IMR-90 (cell line): ENCODE measurements at regions not wholly inside any gene's neighbourhood (a gene's known extent, or its start where the extent isn't known, plus 50 kb on each side); places are given as distances from the start of the nearest gene placed in this dataset.

Source experiments
- ATAC-seq: fragments of 200-7000 bp; cut with Tn5 transposase; 2 replicates; pipeline ENCODE4 v1.9.1; 2020; ENCODE audit warnings: low read depth, mild to moderate bottlenecking, moderate library complexity
- BruUV-seq: library from RNA; stranded (reverse); fragments of 400-500 nt; replicated peaks from 2 replicates; lab custom pipeline; 2021; lab: Mats Ljungman, UMichigan
- CTCF ChIA-PET: fragments of 300-600 bp; formaldehyde crosslinking; extraction: SDS; loops from one replicate; lab custom pipeline; 2021; ENCODE audit warnings: antibody characterized with exemption; lab: Yijun Ruan, JAX
- POLR2A ChIA-PET: fragments of 300-600 bp; sonication (Branson Sonifier 250); formaldehyde crosslinking; loops from one replicate; lab custom pipeline; 2022; ENCODE audit warnings: antibody characterized with exemption; ENCODE audit not compliant: unreplicated experiment; lab: Charles Lee
- DNase-seq: peaks from one replicate; pipeline ENCODE4 v3.0.0; 2013
- H2AFZ ChIP-seq: replicated peaks from 2 replicates; pipeline ENCODE3; 2013; ENCODE audit warnings: low read length, mild to moderate bottlenecking; ENCODE audit not compliant: poor library complexity
- H2AK5ac ChIP-seq: 2 replicates; pipeline ENCODE4 v1.6.1; 2013; ENCODE audit warnings: low read depth, low read length, inconsistent platforms
- H2AK9ac ChIP-seq: replicated peaks from 2 replicates; pipeline ENCODE3; 2013; ENCODE audit warnings: mild to moderate bottlenecking, low read depth, low read length, moderate library complexity; ENCODE audit not compliant: poor library complexity
- H2BK120ac ChIP-seq: 2 replicates; pipeline ENCODE4 v1.6.1; 2013; ENCODE audit warnings: low read depth, low read length, inconsistent platforms
- H2BK15ac ChIP-seq: 3 replicates; pipeline ENCODE4 v1.6.1; 2013; ENCODE audit warnings: low read depth, low read length, inconsistent platforms
- H2BK20ac ChIP-seq: 2 replicates; pipeline ENCODE4 v1.6.1; 2013; ENCODE audit warnings: low read depth, mild to moderate bottlenecking, inconsistent platforms, low read length, moderate library complexity
- H2BK5ac ChIP-seq: 2 replicates; pipeline ENCODE4 v1.6.1; 2013; ENCODE audit warnings: mild to moderate bottlenecking, low read depth, low read length, inconsistent platforms; ENCODE audit not compliant: poor library complexity, severe bottlenecking
- H3K14ac ChIP-seq: replicated peaks from 2 replicates; pipeline ENCODE4 v1.6.1; 2013; ENCODE audit warnings: low read depth, low read length, inconsistent platforms
- H3K18ac ChIP-seq: 2 replicates; pipeline ENCODE4 v1.6.1; 2013; ENCODE audit warnings: low read depth, low read length, control low read depth
- H3K23ac ChIP-seq: 2 replicates; pipeline ENCODE4 v1.6.1; 2013; ENCODE audit warnings: low read depth, low read length, inconsistent platforms
- H3K27ac ChIP-seq: 2 replicates; pipeline ENCODE4 v1.5.1; 2013; ENCODE audit warnings: mild to moderate bottlenecking, control low read depth, low read length; ENCODE audit not compliant: insufficient read depth
- H3K27me3 ChIP-seq: 2 replicates; pipeline ENCODE4 v1.6.1; 2013; ENCODE audit warnings: low read length; ENCODE audit not compliant: control insufficient read depth, insufficient read depth
- H3K36me3 ChIP-seq: 2 replicates; pipeline ENCODE4 v1.6.1; 2013; ENCODE audit warnings: low read length, mixed read lengths; ENCODE audit not compliant: control insufficient read depth, insufficient read depth
- H3K4ac ChIP-seq: 2 replicates; pipeline ENCODE4 v1.6.1; 2013; ENCODE audit warnings: low read depth, low read length, inconsistent platforms
- H3K4me1 ChIP-seq: 2 replicates; pipeline ENCODE4 v1.6.1; 2013; ENCODE audit warnings: low read length, mixed read lengths; ENCODE audit not compliant: control insufficient read depth, insufficient read depth
- H3K4me2 ChIP-seq: 2 replicates; pipeline ENCODE4 v1.6.1; 2013; ENCODE audit warnings: low read depth, mild to moderate bottlenecking, control low read depth, low read length, moderate library complexity
- H3K4me3 ChIP-seq: 2 replicates; pipeline ENCODE4 v1.5.1; 2013; ENCODE audit warnings: low read depth, mild to moderate bottlenecking, control low read depth, low read length, moderate library complexity; ENCODE audit not compliant: insufficient read depth
- H3K56ac ChIP-seq: 2 replicates; pipeline ENCODE4 v1.6.1; 2013; ENCODE audit warnings: low read length, inconsistent platforms; ENCODE audit not compliant: insufficient read depth; ENCODE audit errors: extremely low read depth
- H3K79me1 ChIP-seq, 2 experiments: 2 replicates each; pipeline ENCODE4 v1.6.1; 2013; ENCODE audit warnings: low read length in 2 of 2, inconsistent platforms in 1 of 2, low read depth in 1 of 2
- H3K9ac ChIP-seq: 2 replicates; pipeline ENCODE4 v1.6.1; 2013; ENCODE audit warnings: low read depth, low read length, control low read depth
- H3K9me1 ChIP-seq: 2 replicates; pipeline ENCODE4 v1.6.1; 2013; ENCODE audit warnings: low read length, inconsistent platforms; ENCODE audit not compliant: insufficient read depth
- H3K9me3 ChIP-seq: 2 replicates; pipeline ENCODE4 v1.6.1; 2013; ENCODE audit warnings: low read length; ENCODE audit not compliant: control insufficient read depth, insufficient read depth
- H4K20me1 ChIP-seq: 2 replicates; pipeline ENCODE4 v1.6.1; 2013; ENCODE audit warnings: low read length, inconsistent platforms; ENCODE audit not compliant: insufficient read depth
- H4K5ac ChIP-seq: 2 replicates; pipeline ENCODE4 v1.6.1; 2013; ENCODE audit warnings: mild to moderate bottlenecking, low read depth, low read length, control low read depth
- H4K8ac ChIP-seq, 2 experiments: 2 replicates each; pipeline ENCODE4 v1.6.1; 2013; ENCODE audit warnings: low read depth in 2 of 2, low read length in 2 of 2, control low read depth in 1 of 2, inconsistent platforms in 1 of 2
- H4K91ac ChIP-seq: 2 replicates; pipeline ENCODE4 v1.6.1; 2013; ENCODE audit warnings: low read depth, low read length, inconsistent platforms; ENCODE audit not compliant: insufficient read depth
- FOS ChIP-seq: fragments of 150-350 bp; IDR thresholded peaks from 2 replicates; pipeline ENCODE4 v1.6.1; 2016; ENCODE audit warnings: low read depth, low read length
- WGBS, 2 experiments: methylation state at CpG; one replicate each; pipeline versions ENCODE4 v1.1.5 to v1.1.7; 2013; ENCODE audit warnings: missing lambda C conversion rate in 2 of 2; ENCODE audit not compliant: insufficient read length in 1 of 2; ENCODE audit errors: extremely low coverage in 2 of 2; 5-methylcytosine and 5-hydroxymethylcytosine counted together
- dilution Hi-C: fragments of 300-500 bp; cut with HindIII; formaldehyde crosslinking; loops from one replicate; pipeline ENCODE4 v1.14.3; 2018; ENCODE audit warnings: low sequenced_read_pairs; ENCODE audit not compliant: unreplicated experiment
- in situ Hi-C: fragments of 300-500 bp; cut with MboI; formaldehyde crosslinking; loops from 3 replicates; pipeline ENCODE4 v1.14.3; 2019; ENCODE audit warnings: low sequenced_read_pairs, inconsistent platforms, mixed read lengths
- intact Hi-C: fragments of 100-400 bp; cut with micrococcal nuclease; formaldehyde crosslinking; loops from 2 replicates; pipeline ENCODE4 v1.10.0; 2022

- H3K4me1 ChIP-seq = no peaks in the 10 kb centered on the region
- CTCF ChIA-PET = no interaction called here
- no peak overlapping the region for H2AK5ac ChIP-seq
- no peak overlapping the region for H3K18ac ChIP-seq
- ATAC-seq (no peak), DNase-seq (no peak)
- no peak overlapping the region for H2BK15ac ChIP-seq
- H4K20me1 ChIP-seq = no peaks in the 10 kb centered on the region
- H3K23ac ChIP-seq = no peak overlapping the region
- no peak overlapping the region for H3K27ac ChIP-seq
- H4K91ac ChIP-seq = no peak overlapping the region
- intact Hi-C loops = no loop called here
- 88% methylated on average over 11 of the region's 32 CpGs; no CpG with 5 or more reads in 1 of the 2 experiments for WGBS, 2 experiments
- POLR2A ChIA-PET = no interaction called here
- no peak overlapping the region for H4K5ac ChIP-seq
- no peak overlapping the region for H4K8ac ChIP-seq
- H2BK120ac ChIP-seq = no peak overlapping the region
- no peak overlapping the region for H2BK5ac ChIP-seq
- H3K36me3 ChIP-seq = no peaks in the 10 kb centered on the region
- H2AK9ac ChIP-seq = no peak overlapping the region
- no peaks in the 10 kb centered on the region for H3K9me3 ChIP-seq
- no peaks in the 10 kb centered on the region for H3K9me1 ChIP-seq
- no peak overlapping the region for H3K4ac ChIP-seq
- H3K4me2 ChIP-seq = no peak overlapping the region
- no peak overlapping the region for H2BK20ac ChIP-seq
- no TSS peak for BruUV-seq
- H3K27me3 ChIP-seq = no peaks in the 10 kb centered on the region
- TF ChIP-seq FOS = no peak
- no peaks in the 10 kb centered on the region for H3K79me1 ChIP-seq
- no peak overlapping the region for H2AFZ ChIP-seq
- in situ Hi-C loops = no loop called here
- H3K56ac ChIP-seq = no peak overlapping the region
- H3K9ac ChIP-seq = no peak overlapping the region
- no peak overlapping the region for H3K4me3 ChIP-seq
- dilution Hi-C loops = no loop called here
- H3K14ac ChIP-seq = no peak overlapping the region
These were observed 434.4 kb upstream of the RGPD4 start for GRCh38 chr2:107392241-107392704.
